ENCODE measurements at regions not wholly inside any gene's neighbourhood (a gene's known extent, or its start where the extent isn't known, plus 50 kb on each side); places are given as distances from the start of the nearest gene placed in this dataset.

DNA sequence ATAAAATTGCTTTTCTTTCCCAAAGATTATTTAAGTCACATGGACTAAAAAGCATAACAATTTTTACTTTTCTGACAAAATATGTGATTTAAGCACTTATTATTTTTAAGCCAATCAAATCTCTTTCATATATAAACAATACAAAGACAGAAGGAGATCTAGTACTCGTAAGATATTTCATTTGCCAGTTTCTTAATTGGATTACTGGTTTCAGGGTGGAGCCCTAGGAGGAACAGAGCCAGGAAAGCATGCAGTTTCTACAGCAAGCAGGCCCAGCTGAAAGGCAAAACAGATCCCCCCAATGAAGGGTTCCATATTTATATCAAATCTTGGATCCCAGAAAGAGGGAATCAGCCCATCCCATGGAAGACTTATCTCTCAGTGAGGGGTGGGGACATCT, 177.0 kb downstream of the KIF18A start:
- Histone ChIP-seq H4K20me1 (ENCODE audit: insufficient read depth, low read length) (no peaks in the 10 kb centered on the region), H3K9me3 (replicated peaks; ENCODE audit: insufficient read depth, low read length) (no peaks in the 10 kb centered on the region), H3K9me2 (replicated peaks; ENCODE audit: insufficient read depth, low read length) (no peaks in the 10 kb centered on the region), H3K27me3 (replicated peaks; ENCODE audit: insufficient read depth, low read length) (no peaks in the 10 kb centered on the region), H3K9ac (ENCODE audit: low read length) (no peak overlapping the region), H3K36me3 (replicated peaks; ENCODE audit: insufficient read depth, low read length) (no peaks in the 10 kb centered on the region), H3K27ac (ENCODE audit: low read length) (no peak overlapping the region), H3K4me3 (ENCODE audit: low read length) (no peak overlapping the region), H2AFZ (ENCODE audit: low read length) (no peak overlapping the region), H3K4me2 (ENCODE audit: low read depth, low read length) (no peak overlapping the region), H3K79me2 (ENCODE audit: low read length) (no peaks in the 10 kb centered on the region), H3K4me1 (ENCODE audit: low read length) (no peaks in the 10 kb centered on the region), H3F3A (ENCODE audit: insufficient read depth, low read length) (no peaks in the 10 kb centered on the region)
- DNase-seq, result no peak
- no peak for TF ChIP-seq EZH2 (optimal IDR thresholded peaks at IDR 0.05; ENCODE audit: low read depth, low read length)
- TF ChIP-seq, protein P1, sequence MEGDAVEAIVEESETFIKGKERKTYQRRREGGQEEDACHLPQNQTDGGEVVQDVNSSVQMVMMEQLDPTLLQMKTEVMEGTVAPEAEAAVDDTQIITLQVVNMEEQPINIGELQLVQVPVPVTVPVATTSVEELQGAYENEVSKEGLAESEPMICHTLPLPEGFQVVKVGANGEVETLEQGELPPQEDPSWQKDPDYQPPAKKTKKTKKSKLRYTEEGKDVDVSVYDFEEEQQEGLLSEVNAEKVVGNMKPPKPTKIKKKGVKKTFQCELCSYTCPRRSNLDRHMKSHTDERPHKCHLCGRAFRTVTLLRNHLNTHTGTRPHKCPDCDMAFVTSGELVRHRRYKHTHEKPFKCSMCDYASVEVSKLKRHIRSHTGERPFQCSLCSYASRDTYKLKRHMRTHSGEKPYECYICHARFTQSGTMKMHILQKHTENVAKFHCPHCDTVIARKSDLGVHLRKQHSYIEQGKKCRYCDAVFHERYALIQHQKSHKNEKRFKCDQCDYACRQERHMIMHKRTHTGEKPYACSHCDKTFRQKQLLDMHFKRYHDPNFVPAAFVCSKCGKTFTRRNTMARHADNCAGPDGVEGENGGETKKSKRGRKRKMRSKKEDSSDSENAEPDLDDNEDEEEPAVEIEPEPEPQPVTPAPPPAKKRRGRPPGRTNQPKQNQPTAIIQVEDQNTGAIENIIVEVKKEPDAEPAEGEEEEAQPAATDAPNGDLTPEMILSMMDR (IDR thresholded peaks at IDR 0.05; ENCODE audit: low read length), result no peak
- TF ChIP-seq EZH2phosphoT487 (IDR thresholded peaks at IDR 0.05; ENCODE audit: low read length), result no peak

- H3K27ac ChIP-seq (ENCODE audit: low read length), result no peak overlapping the region
- H3K9me2 ChIP-seq (replicated peaks; ENCODE audit: insufficient read depth, low read length), result no peaks in the 10 kb centered on the region
- H3K4me3 ChIP-seq (ENCODE audit: low read length), result no peak overlapping the region
- H3F3A ChIP-seq (ENCODE audit: insufficient read depth, low read length), result no peaks in the 10 kb centered on the region
- no peaks in the 10 kb centered on the region for H3K4me1 ChIP-seq (ENCODE audit: low read length)
- no peaks in the 10 kb centered on the region for H3K36me3 ChIP-seq (replicated peaks; ENCODE audit: insufficient read depth, low read length)
- H3K9me3 ChIP-seq (replicated peaks; ENCODE audit: insufficient read depth, low read length), result no peaks in the 10 kb centered on the region
- H3K4me2 ChIP-seq (ENCODE audit: low read depth, low read length), result no peak overlapping the region
- TF ChIP-seq, protein P1 (IDR thresholded peaks at IDR 0.05; ENCODE audit: low read length), result no peak
- no peak for TF ChIP-seq EZH2phosphoT487 (IDR thresholded peaks at IDR 0.05; ENCODE audit: low read length)
- no peak for TF ChIP-seq EZH2 (optimal IDR thresholded peaks at IDR 0.05; ENCODE audit: low read depth, low read length)
- H4K20me1 ChIP-seq (ENCODE audit: insufficient read depth, low read length), result no peaks in the 10 kb centered on the region
- H3K9ac ChIP-seq (ENCODE audit: low read length), result no peak overlapping the region
- no peak for DNase-seq
- H3K27me3 ChIP-seq (replicated peaks; ENCODE audit: insufficient read depth, low read length), result no peaks in the 10 kb centered on the region
- no peak overlapping the region for H2AFZ ChIP-seq (ENCODE audit: low read length)
- H3K79me2 ChIP-seq (ENCODE audit: low read length), result no peaks in the 10 kb centered on the region
Measured at GRCh38 chr11:27928809-27929208, 179.1 kb downstream of the KIF18A start.

- no peaks in the 10 kb centered on the region for H3K79me2 ChIP-seq (ENCODE audit: low read length)
- H3K9me2 ChIP-seq (replicated peaks; ENCODE audit: insufficient read depth, low read length), result no peaks in the 10 kb centered on the region
- H3K27me3 ChIP-seq (replicated peaks; ENCODE audit: insufficient read depth, low read length), result no peaks in the 10 kb centered on the region
- H3K9ac ChIP-seq (ENCODE audit: low read length), result no peak overlapping the region
- DNase-seq, result no peak
- no peak for TF ChIP-seq EZH2 (optimal IDR thresholded peaks at IDR 0.05; ENCODE audit: low read depth, low read length)
- no peak for TF ChIP-seq EZH2phosphoT487 (IDR thresholded peaks at IDR 0.05; ENCODE audit: low read length)
- TF ChIP-seq, protein P1 (IDR thresholded peaks at IDR 0.05; ENCODE audit: low read length), result no peak
- no peaks in the 10 kb centered on the region for H3F3A ChIP-seq (ENCODE audit: insufficient read depth, low read length)
- no peaks in the 10 kb centered on the region for H3K36me3 ChIP-seq (replicated peaks; ENCODE audit: insufficient read depth, low read length)
- H2AFZ ChIP-seq (ENCODE audit: low read length), result no peak overlapping the region
- H3K4me1 ChIP-seq (ENCODE audit: low read length), result no peaks in the 10 kb centered on the region
- H3K9me3 ChIP-seq (replicated peaks; ENCODE audit: insufficient read depth, low read length), result no peaks in the 10 kb centered on the region
- H4K20me1 ChIP-seq (ENCODE audit: insufficient read depth, low read length), result no peaks in the 10 kb centered on the region
- no peak overlapping the region for H3K4me3 ChIP-seq (ENCODE audit: low read length)
- H3K27ac ChIP-seq (ENCODE audit: low read length), result no peak overlapping the region
- H3K4me2 ChIP-seq (ENCODE audit: low read depth, low read length), result no peak overlapping the region
Measured at GRCh38 chr11:27926981-27927481, 180.9 kb downstream of the KIF18A start.

Measured in MM.1S (cell line).